Esophagus muscularis mucosa (tissue), 3 donors: ENCODE measurements at regions not wholly inside any gene's neighbourhood (a gene's known extent, or its start where the extent isn't known, plus 50 kb on each side); places are given as distances from the start of the nearest gene placed in this dataset.

Experiments used
- EP300 ChIP-seq: sonication (generic); formaldehyde crosslinking; IDR thresholded peaks from one replicate; pipeline ENCODE4 v1.6.1; 2017; ENCODE audit warnings: antibody characterized with exemption
- TF ChIP-seq, protein P1 (sequence below), 3 experiments: fragments of 200-600 bp in 2 of 3; fragments of 450-650 bp in 1 of 3; sonication (generic) in 2 of 3; IDR thresholded peaks; one replicate each; pipeline ENCODE4 v1.5.1; 2017 to 2019; ENCODE audit warnings: antibody characterized with exemption in 3 of 3, mild to moderate bottlenecking in 2 of 3, moderate library complexity in 1 of 3

DNA sequence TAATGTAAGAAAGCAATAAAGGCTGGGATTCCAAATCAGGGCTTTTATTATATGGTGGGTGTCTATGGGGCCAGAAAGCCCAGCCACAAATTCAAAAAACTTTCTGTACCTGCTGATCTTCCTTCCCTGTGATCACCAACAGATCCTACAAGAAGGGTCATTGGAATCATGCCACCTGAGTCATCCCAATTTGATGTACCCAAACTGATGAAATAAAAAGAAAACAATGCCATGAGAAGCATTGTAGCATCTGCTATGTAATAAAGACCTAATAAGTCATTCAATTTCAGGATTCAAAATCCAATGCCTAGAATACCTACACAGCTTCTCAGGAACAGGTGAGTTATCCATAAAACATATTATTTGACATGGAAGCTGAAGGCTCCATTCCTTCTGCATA, 228.8 kb downstream of the DKK1 start:
- no peak for TF ChIP-seq EP300
- TF ChIP-seq, protein P1, sequence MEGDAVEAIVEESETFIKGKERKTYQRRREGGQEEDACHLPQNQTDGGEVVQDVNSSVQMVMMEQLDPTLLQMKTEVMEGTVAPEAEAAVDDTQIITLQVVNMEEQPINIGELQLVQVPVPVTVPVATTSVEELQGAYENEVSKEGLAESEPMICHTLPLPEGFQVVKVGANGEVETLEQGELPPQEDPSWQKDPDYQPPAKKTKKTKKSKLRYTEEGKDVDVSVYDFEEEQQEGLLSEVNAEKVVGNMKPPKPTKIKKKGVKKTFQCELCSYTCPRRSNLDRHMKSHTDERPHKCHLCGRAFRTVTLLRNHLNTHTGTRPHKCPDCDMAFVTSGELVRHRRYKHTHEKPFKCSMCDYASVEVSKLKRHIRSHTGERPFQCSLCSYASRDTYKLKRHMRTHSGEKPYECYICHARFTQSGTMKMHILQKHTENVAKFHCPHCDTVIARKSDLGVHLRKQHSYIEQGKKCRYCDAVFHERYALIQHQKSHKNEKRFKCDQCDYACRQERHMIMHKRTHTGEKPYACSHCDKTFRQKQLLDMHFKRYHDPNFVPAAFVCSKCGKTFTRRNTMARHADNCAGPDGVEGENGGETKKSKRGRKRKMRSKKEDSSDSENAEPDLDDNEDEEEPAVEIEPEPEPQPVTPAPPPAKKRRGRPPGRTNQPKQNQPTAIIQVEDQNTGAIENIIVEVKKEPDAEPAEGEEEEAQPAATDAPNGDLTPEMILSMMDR (IDR thresholded peaks at IDR 0.05), result no peak
